ENCODE measurements at regions not wholly inside any gene's neighbourhood (a gene's known extent, or its start where the extent isn't known, plus 50 kb on each side); places are given as distances from the start of the nearest gene placed in this dataset.

DNA sequence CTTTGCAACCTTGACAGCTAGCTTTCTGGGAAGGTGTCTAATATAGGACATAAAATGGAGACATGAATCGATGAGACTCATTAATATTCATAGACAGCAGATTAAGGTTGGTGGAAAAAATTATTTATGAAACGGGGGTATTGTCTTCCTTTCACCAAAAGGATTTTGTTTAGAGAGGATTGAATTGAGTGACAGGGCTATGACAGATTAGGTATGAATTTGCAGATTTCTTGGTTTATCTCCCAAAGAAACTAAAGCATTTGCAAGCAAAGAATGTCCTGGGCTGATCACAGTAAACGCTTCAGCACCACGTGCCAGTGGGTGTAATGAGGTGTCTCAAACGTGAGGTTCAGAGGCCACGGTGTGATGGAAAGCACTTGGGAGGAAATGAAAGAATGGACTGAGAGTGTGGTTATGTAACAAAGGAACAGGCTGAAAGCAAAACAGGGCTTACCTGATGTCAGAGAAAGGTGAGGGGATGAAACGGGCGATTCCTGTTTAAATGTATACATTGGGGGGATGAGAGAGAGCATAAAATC lies 329.2 kb upstream of the NPVF start:
- intact Hi-C loops (cut with micrococcal nuclease), result no loop called here
- Histone ChIP-seq H3K27me3 (ENCODE audit: low read length) (peaks cover 93% of the 10 kb centered on the region), H4K20me1 (ENCODE audit: low read length) (no peaks in the 10 kb centered on the region), H2AFZ (ENCODE audit: low read length) (no peak overlapping the region), H3F3A (ENCODE audit: low read length, unreplicated experiment) (no peaks in the 10 kb centered on the region), H3K9me2 (replicated peaks; ENCODE audit: low read length) (no peaks in the 10 kb centered on the region), H3K4me3 (ENCODE audit: low read length) (no peak overlapping the region), H3K27ac (ENCODE audit: low read length) (no peak overlapping the region), H3K4me1 (ENCODE audit: insufficient read depth, low read length) (no peaks in the 10 kb centered on the region), H3K4me2 (ENCODE audit: low read length) (no peak overlapping the region), H3K9ac (ENCODE audit: low read length) (no peak overlapping the region), H3K79me2 (ENCODE audit: low read length) (no peaks in the 10 kb centered on the region), H3K9me3 (ENCODE audit: low read length) (no peaks in the 10 kb centered on the region), H3K36me3 (ENCODE audit: low read depth, low read length) (no peaks in the 10 kb centered on the region)
- no TSS peak for BruUV-seq (replicated peaks)
- ATAC-seq, result no peak
- ChIA-PET POLR2A (ENCODE audit: unreplicated experiment) (no interaction called here), CTCF (no interaction called here)
- TF ChIP-seq EZH2 (IDR thresholded peaks at IDR 0.05; ENCODE audit: low read length, unreplicated experiment) (no peak), EZH2phosphoT487 (IDR thresholded peaks at IDR 0.05; ENCODE audit: borderline replicate concordance, low read length) (no peak)
- TF ChIP-seq, protein P1, sequence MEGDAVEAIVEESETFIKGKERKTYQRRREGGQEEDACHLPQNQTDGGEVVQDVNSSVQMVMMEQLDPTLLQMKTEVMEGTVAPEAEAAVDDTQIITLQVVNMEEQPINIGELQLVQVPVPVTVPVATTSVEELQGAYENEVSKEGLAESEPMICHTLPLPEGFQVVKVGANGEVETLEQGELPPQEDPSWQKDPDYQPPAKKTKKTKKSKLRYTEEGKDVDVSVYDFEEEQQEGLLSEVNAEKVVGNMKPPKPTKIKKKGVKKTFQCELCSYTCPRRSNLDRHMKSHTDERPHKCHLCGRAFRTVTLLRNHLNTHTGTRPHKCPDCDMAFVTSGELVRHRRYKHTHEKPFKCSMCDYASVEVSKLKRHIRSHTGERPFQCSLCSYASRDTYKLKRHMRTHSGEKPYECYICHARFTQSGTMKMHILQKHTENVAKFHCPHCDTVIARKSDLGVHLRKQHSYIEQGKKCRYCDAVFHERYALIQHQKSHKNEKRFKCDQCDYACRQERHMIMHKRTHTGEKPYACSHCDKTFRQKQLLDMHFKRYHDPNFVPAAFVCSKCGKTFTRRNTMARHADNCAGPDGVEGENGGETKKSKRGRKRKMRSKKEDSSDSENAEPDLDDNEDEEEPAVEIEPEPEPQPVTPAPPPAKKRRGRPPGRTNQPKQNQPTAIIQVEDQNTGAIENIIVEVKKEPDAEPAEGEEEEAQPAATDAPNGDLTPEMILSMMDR (conservative IDR thresholded peaks at IDR 0.05; ENCODE audit: low read depth, low read length), result no peak
- DNase-seq, result no peak

DNA sequence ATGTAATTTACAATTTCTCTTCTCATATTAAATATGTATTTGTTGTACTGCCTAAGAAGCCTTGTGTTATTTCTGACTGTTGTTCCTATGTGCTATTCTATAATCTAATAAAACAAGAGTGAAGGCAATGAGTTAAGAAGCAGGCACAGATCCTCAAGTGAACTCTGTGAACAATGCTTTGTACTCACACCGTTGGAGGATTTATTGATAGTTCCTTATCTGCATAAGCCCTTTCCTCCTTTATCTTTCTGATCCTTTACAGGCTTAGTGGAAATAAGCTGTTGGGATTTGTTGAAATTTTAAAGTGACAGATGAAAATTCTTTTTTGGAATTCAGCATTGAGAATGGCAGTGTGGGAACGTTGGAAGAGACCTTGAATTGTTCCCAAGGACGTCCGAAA lies 329.6 kb upstream of the NPVF start:
- H2AFZ ChIP-seq (ENCODE audit: low read length), result no peak overlapping the region
- no peaks in the 10 kb centered on the region for H3K9me3 ChIP-seq (ENCODE audit: low read length)
- H4K20me1 ChIP-seq (ENCODE audit: low read length), result no peaks in the 10 kb centered on the region
- POLR2A ChIA-PET (ENCODE audit: unreplicated experiment), result no interaction called here
- H3K9ac ChIP-seq (ENCODE audit: low read length), result no peak overlapping the region
- H3K79me2 ChIP-seq (ENCODE audit: low read length), result no peaks in the 10 kb centered on the region
- H3K9me2 ChIP-seq (replicated peaks; ENCODE audit: low read length), result no peaks in the 10 kb centered on the region
- H3K4me1 ChIP-seq (ENCODE audit: insufficient read depth, low read length), result no peaks in the 10 kb centered on the region
- no TSS peak for BruUV-seq (replicated peaks)
- no peak overlapping the region for H3K27ac ChIP-seq (ENCODE audit: low read length)
- intact Hi-C loops (cut with micrococcal nuclease), result no loop called here
- H3F3A ChIP-seq (ENCODE audit: low read length, unreplicated experiment), result no peaks in the 10 kb centered on the region
- TF ChIP-seq EZH2phosphoT487 (IDR thresholded peaks at IDR 0.05; ENCODE audit: borderline replicate concordance, low read length), result no peak
- TF ChIP-seq, protein P1 (conservative IDR thresholded peaks at IDR 0.05; ENCODE audit: low read depth, low read length), result no peak
- TF ChIP-seq EZH2 (IDR thresholded peaks at IDR 0.05; ENCODE audit: low read length, unreplicated experiment), result no peak
- H3K4me3 ChIP-seq (ENCODE audit: low read length), result no peak overlapping the region
- peaks cover 93% of the 10 kb centered on the region for H3K27me3 ChIP-seq (ENCODE audit: low read length)
- CTCF ChIA-PET, result no interaction called here
- DNase-seq (no peak), ATAC-seq (no peak)
- H3K36me3 ChIP-seq (ENCODE audit: low read depth, low read length), result no peaks in the 10 kb centered on the region
- H3K4me2 ChIP-seq (ENCODE audit: low read length), result no peak overlapping the region

DNA sequence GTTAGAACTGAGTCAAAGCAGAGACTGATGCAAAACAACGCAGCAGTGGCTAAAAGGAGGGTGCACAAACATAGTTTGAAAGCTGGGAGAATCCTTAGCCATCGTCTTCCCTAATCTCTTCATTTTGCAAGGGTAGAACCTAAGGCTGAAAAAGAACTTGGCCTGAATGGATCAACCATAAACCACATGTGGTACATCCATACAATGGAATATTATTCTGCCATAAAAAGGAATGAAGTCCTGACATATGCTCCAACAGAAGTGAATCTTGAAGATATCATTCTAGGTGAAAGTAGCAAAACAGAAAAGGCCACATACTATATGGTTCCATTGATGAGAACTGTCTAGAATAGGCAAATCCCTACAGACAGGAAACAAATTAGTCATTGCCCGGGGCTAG lies 330.3 kb upstream of the NPVF start:
- no peak overlapping the region for H3K27ac ChIP-seq (ENCODE audit: low read length)
- H3K4me2 ChIP-seq (ENCODE audit: low read length), result no peak overlapping the region
- TF ChIP-seq EZH2 (IDR thresholded peaks at IDR 0.05; ENCODE audit: low read length, unreplicated experiment) (no peak), EZH2phosphoT487 (IDR thresholded peaks at IDR 0.05; ENCODE audit: borderline replicate concordance, low read length) (no peak)
- TF ChIP-seq, protein P1 (conservative IDR thresholded peaks at IDR 0.05; ENCODE audit: low read depth, low read length), result no peak
- ChIA-PET POLR2A (ENCODE audit: unreplicated experiment) (no interaction called here), CTCF (no interaction called here)
- intact Hi-C loops (cut with micrococcal nuclease), result no loop called here
- no TSS peak for BruUV-seq (replicated peaks)
- H4K20me1 ChIP-seq (ENCODE audit: low read length), result no peaks in the 10 kb centered on the region
- no peaks in the 10 kb centered on the region for H3K4me1 ChIP-seq (ENCODE audit: insufficient read depth, low read length)
- H3K9me3 ChIP-seq (ENCODE audit: low read length), result no peaks in the 10 kb centered on the region
- DNase-seq (no peak), ATAC-seq (no peak)
- no peak overlapping the region for H3K4me3 ChIP-seq (ENCODE audit: low read length)
- H3K27me3 ChIP-seq (ENCODE audit: low read length), result peaks cover 93% of the 10 kb centered on the region
- H2AFZ ChIP-seq (ENCODE audit: low read length), result no peak overlapping the region
- no peaks in the 10 kb centered on the region for H3K9me2 ChIP-seq (replicated peaks; ENCODE audit: low read length)
- H3K79me2 ChIP-seq (ENCODE audit: low read length), result no peaks in the 10 kb centered on the region
- H3K36me3 ChIP-seq (ENCODE audit: low read depth, low read length), result no peaks in the 10 kb centered on the region
- no peak overlapping the region for H3K9ac ChIP-seq (ENCODE audit: low read length)
- H3F3A ChIP-seq (ENCODE audit: low read length, unreplicated experiment), result no peaks in the 10 kb centered on the region

Measured in PC-3 (cell line).